ENCODE measurements at regions not wholly inside any gene's neighbourhood (a gene's known extent, or its start where the extent isn't known, plus 50 kb on each side); places are given as distances from the start of the nearest gene placed in this dataset.

- H3K4me3 ChIP-seq (ENCODE audit: low read depth in 1 of 3, low read length in 3 of 3), result no peak overlapping the region
- no peak overlapping the region for H3K27ac ChIP-seq (ENCODE audit: low read depth in 1 of 3, low read length in 2 of 3)
- FAIRE-seq (peak; percentile 41), DNase-seq (no peak)
- WGBS, 3 donors, result 67 to 85% (median 83%) methylated on average over 1 of the region's 1 CpG
- H3K36me3 ChIP-seq (ENCODE audit: control insufficient read depth in 3 of 3, insufficient read depth in 2 of 3, low read depth in 1 of 3, low read length in 3 of 3), result no peaks in the 10 kb centered on the region
- H3K4me1 ChIP-seq (ENCODE audit: control insufficient read depth in 3 of 3, insufficient read depth in 2 of 3, low read depth in 1 of 3, low read length in 2 of 3), result no peaks in the 10 kb centered on the region
- H3K9me3 ChIP-seq (ENCODE audit: control insufficient read depth in 2 of 2, insufficient read depth in 1 of 2, low read depth in 1 of 2, low read length in 1 of 2), result no peaks in the 10 kb centered on the region
- no peaks in the 10 kb centered on the region for H3K27me3 ChIP-seq (ENCODE audit: control insufficient read depth in 3 of 3, insufficient read depth in 3 of 3, low read length in 3 of 3)
These were observed 638.9 kb downstream of the SPRY1 start for GRCh38 chr4:124035364-124036041.

- DNase-seq, result no peak
- no peaks in the 10 kb centered on the region for H3K36me3 ChIP-seq (ENCODE audit: control insufficient read depth in 3 of 3, insufficient read depth in 2 of 3, low read depth in 1 of 3, low read length in 3 of 3)
- no peak overlapping the region for H3K4me3 ChIP-seq (ENCODE audit: low read depth in 1 of 3, low read length in 3 of 3)
- no peak overlapping the region for H3K27ac ChIP-seq (ENCODE audit: low read depth in 1 of 3, low read length in 2 of 3)
- FAIRE-seq, result no peak
- no peaks in the 10 kb centered on the region for H3K27me3 ChIP-seq (ENCODE audit: control insufficient read depth in 3 of 3, insufficient read depth in 3 of 3, low read length in 3 of 3)
- no peaks in the 10 kb centered on the region for H3K9me3 ChIP-seq (ENCODE audit: control insufficient read depth in 2 of 2, insufficient read depth in 1 of 2, low read depth in 1 of 2, low read length in 1 of 2)
- no peaks in the 10 kb centered on the region for H3K4me1 ChIP-seq (ENCODE audit: control insufficient read depth in 3 of 3, insufficient read depth in 2 of 3, low read depth in 1 of 3, low read length in 2 of 3)
These were observed 640.6 kb downstream of the SPRY1 start for GRCh38 chr4:124037236-124037635.

- no peaks in the 10 kb centered on the region for H3K36me3 ChIP-seq (ENCODE audit: control insufficient read depth in 3 of 3, insufficient read depth in 2 of 3, low read depth in 1 of 3, low read length in 3 of 3)
- no peak overlapping the region for H3K27ac ChIP-seq (ENCODE audit: low read depth in 1 of 3, low read length in 2 of 3)
- H3K9me3 ChIP-seq (ENCODE audit: control insufficient read depth in 2 of 2, insufficient read depth in 1 of 2, low read depth in 1 of 2, low read length in 1 of 2), result no peaks in the 10 kb centered on the region
- H3K27me3 ChIP-seq (ENCODE audit: control insufficient read depth in 3 of 3, insufficient read depth in 3 of 3, low read length in 3 of 3), result no peaks in the 10 kb centered on the region
- H3K4me1 ChIP-seq (ENCODE audit: control insufficient read depth in 3 of 3, insufficient read depth in 2 of 3, low read depth in 1 of 3, low read length in 2 of 3), result no peaks in the 10 kb centered on the region
- no peak overlapping the region for H3K4me3 ChIP-seq (ENCODE audit: low read depth in 1 of 3, low read length in 3 of 3)
- no peak for DNase-seq
- FAIRE-seq, result no peak
These were observed 647.7 kb downstream of the SPRY1 start for GRCh38 chr4:124044330-124044729.

GRCh38 chr4:124044867-124045266, 648.3 kb downstream of the SPRY1 start:
- no peak for FAIRE-seq
- no peaks in the 10 kb centered on the region for H3K4me1 ChIP-seq (ENCODE audit: control insufficient read depth in 3 of 3, insufficient read depth in 2 of 3, low read depth in 1 of 3, low read length in 2 of 3)
- no peak for DNase-seq
- no peaks in the 10 kb centered on the region for H3K36me3 ChIP-seq (ENCODE audit: control insufficient read depth in 3 of 3, insufficient read depth in 2 of 3, low read depth in 1 of 3, low read length in 3 of 3)
- H3K9me3 ChIP-seq (ENCODE audit: control insufficient read depth in 2 of 2, insufficient read depth in 1 of 2, low read depth in 1 of 2, low read length in 1 of 2), result no peaks in the 10 kb centered on the region
- no peaks in the 10 kb centered on the region for H3K27me3 ChIP-seq (ENCODE audit: control insufficient read depth in 3 of 3, insufficient read depth in 3 of 3, low read length in 3 of 3)
- WGBS, 3 donors, result 77 to 84% (median 82%) methylated on average over 5 of the region's 5 CpGs
- H3K4me3 ChIP-seq (ENCODE audit: low read depth in 1 of 3, low read length in 3 of 3), result no peak overlapping the region
- no peak overlapping the region for H3K27ac ChIP-seq (ENCODE audit: low read depth in 1 of 3, low read length in 2 of 3)

GRCh38 chr4:124046190-124046589, 649.6 kb downstream of the SPRY1 start:
- no peaks in the 10 kb centered on the region for H3K36me3 ChIP-seq (ENCODE audit: control insufficient read depth in 3 of 3, insufficient read depth in 2 of 3, low read depth in 1 of 3, low read length in 3 of 3)
- 86 to 89% (median 87%) methylated on average over 2 of the region's 2 CpGs for WGBS, 3 donors
- DNase-seq (no peak), FAIRE-seq (no peak)
- no peaks in the 10 kb centered on the region for H3K9me3 ChIP-seq (ENCODE audit: control insufficient read depth in 2 of 2, insufficient read depth in 1 of 2, low read depth in 1 of 2, low read length in 1 of 2)
- H3K27me3 ChIP-seq (ENCODE audit: control insufficient read depth in 3 of 3, insufficient read depth in 3 of 3, low read length in 3 of 3), result no peaks in the 10 kb centered on the region
- H3K4me3 ChIP-seq (ENCODE audit: low read depth in 1 of 3, low read length in 3 of 3), result no peak overlapping the region
- no peak overlapping the region for H3K27ac ChIP-seq (ENCODE audit: low read depth in 1 of 3, low read length in 2 of 3)
- H3K4me1 ChIP-seq (ENCODE audit: control insufficient read depth in 3 of 3, insufficient read depth in 2 of 3, low read depth in 1 of 3, low read length in 2 of 3), result no peaks in the 10 kb centered on the region

GRCh38 chr4:124053872-124054538, 657.4 kb downstream of the SPRY1 start:
- no peak for FAIRE-seq

GRCh38 chr4:124055336-124055735, 657.2 kb downstream of the ANKRD50 start:
- Histone ChIP-seq H3K27me3 (ENCODE audit: control insufficient read depth in 3 of 3, insufficient read depth in 3 of 3, low read length in 3 of 3) (no peaks in the 10 kb centered on the region), H3K9me3 (ENCODE audit: control insufficient read depth in 2 of 2, insufficient read depth in 1 of 2, low read depth in 1 of 2, low read length in 1 of 2) (peaks cover 0 to 2% of the 10 kb centered on the region in 2 donors), H3K4me3 (ENCODE audit: low read depth in 1 of 3, low read length in 3 of 3) (no peak overlapping the region), H3K27ac (ENCODE audit: low read depth in 1 of 3, low read length in 2 of 3) (no peak overlapping the region), H3K4me1 (ENCODE audit: control insufficient read depth in 3 of 3, insufficient read depth in 2 of 3, low read depth in 1 of 3, low read length in 2 of 3) (no peaks in the 10 kb centered on the region), H3K36me3 (ENCODE audit: control insufficient read depth in 3 of 3, insufficient read depth in 2 of 3, low read depth in 1 of 3, low read length in 3 of 3) (no peaks in the 10 kb centered on the region)
- FAIRE-seq, result no peak
- no peak for DNase-seq
- 76 to 98% (median 88%) methylated on average over 1 of the region's 1 CpG for WGBS, 3 donors

More at GRCh38 chr4:124053872-124054538, 657.4 kb downstream of the SPRY1 start:
- H3K4me3 ChIP-seq (ENCODE audit: low read depth in 1 of 3, low read length in 3 of 3), result no peak overlapping the region
- no peak for DNase-seq
- 81 to 85% (median 82%) methylated on average over 4 of the region's 4 CpGs for WGBS, 3 donors
- H3K27ac ChIP-seq (ENCODE audit: low read depth in 1 of 3, low read length in 2 of 3), result no peak overlapping the region
- H3K27me3 ChIP-seq (ENCODE audit: control insufficient read depth in 3 of 3, insufficient read depth in 3 of 3, low read length in 3 of 3), result no peaks in the 10 kb centered on the region
- no peaks in the 10 kb centered on the region for H3K4me1 ChIP-seq (ENCODE audit: control insufficient read depth in 3 of 3, insufficient read depth in 2 of 3, low read depth in 1 of 3, low read length in 2 of 3)
- no peaks in the 10 kb centered on the region for H3K36me3 ChIP-seq (ENCODE audit: control insufficient read depth in 3 of 3, insufficient read depth in 2 of 3, low read depth in 1 of 3, low read length in 3 of 3)
- H3K9me3 ChIP-seq (ENCODE audit: control insufficient read depth in 2 of 2, insufficient read depth in 1 of 2, low read depth in 1 of 2, low read length in 1 of 2), result peaks cover 0 to 2% of the 10 kb centered on the region in 2 donors

- H3K36me3 ChIP-seq (ENCODE audit: control insufficient read depth in 3 of 3, insufficient read depth in 2 of 3, low read depth in 1 of 3, low read length in 3 of 3), result no peaks in the 10 kb centered on the region
- H3K27ac ChIP-seq (ENCODE audit: low read depth in 1 of 3, low read length in 2 of 3), result no peak overlapping the region
- H3K4me1 ChIP-seq (ENCODE audit: control insufficient read depth in 3 of 3, insufficient read depth in 2 of 3, low read depth in 1 of 3, low read length in 2 of 3), result no peaks in the 10 kb centered on the region
- DNase-seq, result no peak
- no peaks in the 10 kb centered on the region for H3K27me3 ChIP-seq (ENCODE audit: control insufficient read depth in 3 of 3, insufficient read depth in 3 of 3, low read length in 3 of 3)
- H3K9me3 ChIP-seq (ENCODE audit: control insufficient read depth in 2 of 2, insufficient read depth in 1 of 2, low read depth in 1 of 2, low read length in 1 of 2), result peaks cover 0 to 2% of the 10 kb centered on the region in 2 donors
- FAIRE-seq, result no peak
- H3K4me3 ChIP-seq (ENCODE audit: low read depth in 1 of 3, low read length in 3 of 3), result no peak overlapping the region
These were observed 656.6 kb downstream of the ANKRD50 start for GRCh38 chr4:124055896-124056295.

Data from small intestine (tissue), 7 donors.